ENCODE measurements at regions not wholly inside any gene's neighbourhood (a gene's known extent, or its start where the extent isn't known, plus 50 kb on each side); places are given as distances from the start of the nearest gene placed in this dataset.

GRCh38 chrX:40149286-40150175, 51.8 kb upstream of the BCOR start:
- no peaks in the 10 kb centered on the region for H3K36me3 Mint-ChIP-seq (ENCODE audit: low read depth)
- H3K9me3 Mint-ChIP-seq: peaks cover 3% of the 10 kb centered on the region
- no peak overlapping the region for H3K27ac Mint-ChIP-seq
- no peak for TF ChIP-seq CTCF (conservative IDR thresholded peaks at IDR 0.05)
- no peaks in the 10 kb centered on the region for H3K36me3 ChIP-seq (ENCODE audit: control insufficient read depth, insufficient read depth, low read length)
- H3K4me1 Mint-ChIP-seq: peaks cover 28% of the 10 kb centered on the region
- H3K4me3 Mint-ChIP-seq: peak overlapping the region; percentile 38
- 47 to 50% methylated on average over 6 to 17 of the region's 17 CpGs for WGBS, 2 experiments (ENCODE audit: insufficient coverage in 1 of 2, insufficient read length in 1 of 2)
- H3K27me3 Mint-ChIP-seq (ENCODE audit: insufficient read depth): peaks cover 83% of the 10 kb centered on the region
- H3K9me3 ChIP-seq (ENCODE audit: control insufficient read depth, low read length): no peaks in the 10 kb centered on the region
- peak; percentile 62 for DNase-seq
- no peak overlapping the region for H3K4me3 ChIP-seq (ENCODE audit: low read length)
- no peak overlapping the region for H3K9ac ChIP-seq (ENCODE audit: extremely low read depth, low read length, poor library complexity, severe bottlenecking)
- H3K27ac ChIP-seq (ENCODE audit: low read depth, low read length): no peak overlapping the region
- no peaks in the 10 kb centered on the region for H3K4me1 ChIP-seq (ENCODE audit: control insufficient read depth, insufficient read depth, low read length)
- H3K27me3 ChIP-seq (ENCODE audit: control insufficient read depth, insufficient read depth, low read length, poor library complexity, severe bottlenecking): peaks cover 60% of the 10 kb centered on the region

- Histone ChIP-seq H3K27ac (ENCODE audit: low read depth, low read length) (no peak overlapping the region), H3K4me1 (ENCODE audit: control insufficient read depth, insufficient read depth, low read length) (no peaks in the 10 kb centered on the region), H3K4me3 (ENCODE audit: low read length) (no peak overlapping the region), H3K9ac (ENCODE audit: extremely low read depth, low read length, poor library complexity, severe bottlenecking) (no peak overlapping the region), H3K36me3 (ENCODE audit: control insufficient read depth, insufficient read depth, low read length) (no peaks in the 10 kb centered on the region), H3K27me3 (ENCODE audit: control insufficient read depth, insufficient read depth, low read length, poor library complexity, severe bottlenecking) (peaks cover 63% of the 10 kb centered on the region), H3K9me3 (ENCODE audit: control insufficient read depth, low read length) (no peaks in the 10 kb centered on the region)
- H3K27ac Mint-ChIP-seq: no peak overlapping the region
- peaks cover 3% of the 10 kb centered on the region for H3K9me3 Mint-ChIP-seq
- H3K36me3 Mint-ChIP-seq (ENCODE audit: low read depth): no peaks in the 10 kb centered on the region
- peak; percentile 87 for DNase-seq
- peak overlapping the region; percentile 38 for H3K4me3 Mint-ChIP-seq
- peaks cover 36% of the 10 kb centered on the region for H3K4me1 Mint-ChIP-seq
- WGBS, 2 experiments (ENCODE audit: insufficient coverage in 1 of 2, insufficient read length in 1 of 2): 23% methylated on average over 22 of the region's 24 CpGs; no CpG with 5 or more reads in 1 of the 2 experiments
- peaks cover 91% of the 10 kb centered on the region for H3K27me3 Mint-ChIP-seq (ENCODE audit: insufficient read depth)
- TF ChIP-seq CTCF (conservative IDR thresholded peaks at IDR 0.05): no peak
Observed at GRCh38 chrX:40148385-40149285, 50.9 kb upstream of the BCOR start.

GRCh38 chrX:40147971-40148370, 50.2 kb upstream of the BCOR start:
- H3K27me3 ChIP-seq (ENCODE audit: control insufficient read depth, insufficient read depth, low read length, poor library complexity, severe bottlenecking): peaks cover 63% of the 10 kb centered on the region
- no peak overlapping the region for H3K27ac Mint-ChIP-seq

More at GRCh38 chrX:40147971-40148370, 50.2 kb upstream of the BCOR start:
- peak overlapping the region; percentile 31 for H3K4me3 Mint-ChIP-seq
- H3K9me3 Mint-ChIP-seq: peaks cover 3% of the 10 kb centered on the region
- Histone ChIP-seq H3K9ac (ENCODE audit: extremely low read depth, low read length, poor library complexity, severe bottlenecking) (no peak overlapping the region), H3K4me3 (ENCODE audit: low read length) (no peak overlapping the region), H3K9me3 (ENCODE audit: control insufficient read depth, low read length) (no peaks in the 10 kb centered on the region), H3K36me3 (ENCODE audit: control insufficient read depth, insufficient read depth, low read length) (no peaks in the 10 kb centered on the region), H3K4me1 (ENCODE audit: control insufficient read depth, insufficient read depth, low read length) (no peaks in the 10 kb centered on the region), H3K27ac (ENCODE audit: low read depth, low read length) (no peak overlapping the region)
- 21 to 30% methylated on average over 5 to 22 of the region's 22 CpGs for WGBS, 2 experiments (ENCODE audit: insufficient coverage in 1 of 2, insufficient read length in 1 of 2)
- no peaks in the 10 kb centered on the region for H3K36me3 Mint-ChIP-seq (ENCODE audit: low read depth)
- H3K27me3 Mint-ChIP-seq (ENCODE audit: insufficient read depth): peaks cover 91% of the 10 kb centered on the region
- DNase-seq: no peak
- H3K4me1 Mint-ChIP-seq: peaks cover 40% of the 10 kb centered on the region
- TF ChIP-seq CTCF (conservative IDR thresholded peaks at IDR 0.05): no peak

Data from endodermal cell (in vitro differentiated cells).